Mesenteric fat pad (tissue), 1 donor: ENCODE measurements at regions not wholly inside any gene's neighbourhood (a gene's known extent, or its start where the extent isn't known, plus 50 kb on each side); places are given as distances from the start of the nearest gene placed in this dataset.

Experiments used
- DNase-seq: peaks from one replicate; pipeline ENCODE4 v3.0.0-alpha.2; 2020; ENCODE audit warnings: low spot score
- donor health status: DM: yes; HTN: yes; CAD: no.

GRCh38 chr18:79626905-79627749 is 52.5 kb upstream of the CTDP1 start:
- no peak for DNase-seq

GRCh38 chr18:79627750-79628294 is 51.8 kb upstream of the CTDP1 start:
- DNase-seq: peak; percentile 57

DNA sequence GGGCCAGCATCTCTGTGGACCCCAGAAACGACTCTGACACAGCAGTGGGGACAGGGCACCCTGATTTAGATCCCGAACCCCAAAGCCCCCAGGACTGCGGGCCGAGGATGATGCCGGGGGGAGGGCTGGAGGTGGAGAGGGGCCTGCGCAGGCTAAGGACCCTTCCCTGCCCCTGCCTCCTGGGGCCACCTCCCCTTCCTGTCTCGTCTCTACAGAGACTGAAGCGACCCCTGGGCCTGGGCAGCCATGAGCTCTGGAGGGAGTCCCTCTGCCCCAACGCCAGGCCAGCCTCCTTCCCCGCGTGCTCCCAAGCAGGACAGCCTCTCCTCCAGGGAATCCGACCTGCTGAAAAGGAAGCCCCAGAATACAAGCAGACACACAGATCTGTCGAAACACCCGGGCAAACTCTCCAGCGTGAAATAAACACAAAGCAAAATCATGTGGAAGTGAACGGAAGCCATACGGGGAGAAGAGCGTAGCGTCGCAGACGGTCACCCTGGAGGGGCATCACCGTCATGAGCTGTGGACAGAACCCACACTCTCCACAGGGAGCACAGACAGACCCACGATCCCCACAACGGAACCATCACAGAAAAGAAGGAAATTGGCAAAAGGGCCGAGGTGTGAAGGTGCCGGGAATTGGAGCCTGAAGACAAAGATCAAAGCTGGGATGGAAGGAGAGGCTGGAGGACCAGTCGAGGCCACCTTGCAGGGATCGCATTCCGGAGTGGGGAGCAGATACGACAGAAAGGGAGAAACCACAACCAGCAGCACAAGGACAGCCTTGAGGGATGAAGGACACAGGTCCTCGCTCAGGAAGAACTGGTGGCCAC is 51.0 kb upstream of the CTDP1 start:
- peak; percentile 88 for DNase-seq

DNA sequence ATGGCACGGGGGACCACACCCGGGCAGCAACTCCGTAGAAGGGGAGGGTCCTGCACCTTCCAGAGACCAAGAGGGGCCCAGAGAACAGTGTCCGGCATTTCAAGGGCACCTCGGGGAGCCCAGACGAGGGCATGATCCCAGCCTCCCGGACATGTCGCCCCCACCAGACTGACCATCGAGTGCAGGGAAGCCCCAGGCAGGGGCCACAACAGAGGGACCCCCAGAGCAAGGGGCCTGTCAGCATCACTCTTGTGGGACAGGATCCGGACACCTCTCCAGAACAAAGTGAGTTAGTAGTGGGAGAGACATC is 50.4 kb upstream of the CTDP1 start:
- no peak for DNase-seq

DNA sequence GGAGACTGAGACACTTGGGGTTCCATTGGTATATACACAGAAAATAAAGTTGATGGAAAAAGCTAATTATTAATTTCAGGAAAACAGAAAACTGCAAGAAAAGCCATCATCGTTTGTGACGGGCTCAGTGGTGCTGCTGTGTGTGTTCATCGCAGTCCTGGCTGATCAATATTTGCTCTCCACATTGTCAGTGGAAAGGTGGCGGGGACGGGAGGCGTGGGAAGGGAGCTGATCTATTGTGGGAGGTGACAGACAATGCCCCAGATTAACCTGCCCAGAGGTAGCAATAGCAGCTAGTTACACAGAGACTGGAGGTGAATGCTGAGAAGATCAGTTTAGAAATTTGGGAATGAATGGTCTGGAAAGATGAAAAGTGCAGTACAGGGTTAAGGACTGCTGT is 50.0 kb upstream of the CTDP1 start:
- DNase-seq: no peak
